ENCODE measurements at regions not wholly inside any gene's neighbourhood (a gene's known extent, or its start where the extent isn't known, plus 50 kb on each side); places are given as distances from the start of the nearest gene placed in this dataset.

- H3K27ac ChIP-seq = no peak overlapping the region
- no peak for TF ChIP-seq ZFX (IDR thresholded peaks at IDR 0.05; ENCODE audit: borderline replicate concordance)
- TF ChIP-seq, protein P1, sequence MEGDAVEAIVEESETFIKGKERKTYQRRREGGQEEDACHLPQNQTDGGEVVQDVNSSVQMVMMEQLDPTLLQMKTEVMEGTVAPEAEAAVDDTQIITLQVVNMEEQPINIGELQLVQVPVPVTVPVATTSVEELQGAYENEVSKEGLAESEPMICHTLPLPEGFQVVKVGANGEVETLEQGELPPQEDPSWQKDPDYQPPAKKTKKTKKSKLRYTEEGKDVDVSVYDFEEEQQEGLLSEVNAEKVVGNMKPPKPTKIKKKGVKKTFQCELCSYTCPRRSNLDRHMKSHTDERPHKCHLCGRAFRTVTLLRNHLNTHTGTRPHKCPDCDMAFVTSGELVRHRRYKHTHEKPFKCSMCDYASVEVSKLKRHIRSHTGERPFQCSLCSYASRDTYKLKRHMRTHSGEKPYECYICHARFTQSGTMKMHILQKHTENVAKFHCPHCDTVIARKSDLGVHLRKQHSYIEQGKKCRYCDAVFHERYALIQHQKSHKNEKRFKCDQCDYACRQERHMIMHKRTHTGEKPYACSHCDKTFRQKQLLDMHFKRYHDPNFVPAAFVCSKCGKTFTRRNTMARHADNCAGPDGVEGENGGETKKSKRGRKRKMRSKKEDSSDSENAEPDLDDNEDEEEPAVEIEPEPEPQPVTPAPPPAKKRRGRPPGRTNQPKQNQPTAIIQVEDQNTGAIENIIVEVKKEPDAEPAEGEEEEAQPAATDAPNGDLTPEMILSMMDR (IDR thresholded peaks at IDR 0.05) = no peak
These were observed 659.7 kb upstream of the NEGR1 start for GRCh38 chr1:72942008-72942407.

DNA sequence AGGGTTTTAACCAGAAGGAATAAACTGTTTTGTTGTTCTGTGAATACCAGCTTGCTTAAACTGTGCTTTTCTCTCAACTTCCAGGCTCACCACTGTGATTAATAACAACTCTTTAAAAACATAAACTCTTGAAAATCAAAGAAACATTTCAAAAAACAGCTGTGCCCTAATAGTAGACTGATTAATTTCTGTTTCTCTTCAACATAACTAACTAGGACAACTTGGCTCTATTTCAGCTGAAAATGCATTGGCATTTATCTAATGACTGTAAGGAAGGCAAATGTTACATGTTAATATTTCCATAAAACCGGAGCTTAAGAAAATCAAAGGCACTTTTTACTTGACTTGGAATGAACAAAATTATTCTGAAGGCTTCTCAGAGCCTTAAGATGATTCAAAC lies 656.1 kb upstream of the NEGR1 start:
- no peak for TF ChIP-seq ZFX (IDR thresholded peaks at IDR 0.05; ENCODE audit: borderline replicate concordance)
- TF ChIP-seq, protein P1 (IDR thresholded peaks at IDR 0.05) = no peak
- no peak overlapping the region for H3K27ac ChIP-seq

- no peak overlapping the region for H3K27ac ChIP-seq
- TF ChIP-seq ZFX (IDR thresholded peaks at IDR 0.05; ENCODE audit: borderline replicate concordance) = no peak
- TF ChIP-seq, protein P1 (IDR thresholded peaks at IDR 0.05) = no peak
These were observed 655.6 kb upstream of the NEGR1 start for GRCh38 chr1:72937905-72938304.

DNA sequence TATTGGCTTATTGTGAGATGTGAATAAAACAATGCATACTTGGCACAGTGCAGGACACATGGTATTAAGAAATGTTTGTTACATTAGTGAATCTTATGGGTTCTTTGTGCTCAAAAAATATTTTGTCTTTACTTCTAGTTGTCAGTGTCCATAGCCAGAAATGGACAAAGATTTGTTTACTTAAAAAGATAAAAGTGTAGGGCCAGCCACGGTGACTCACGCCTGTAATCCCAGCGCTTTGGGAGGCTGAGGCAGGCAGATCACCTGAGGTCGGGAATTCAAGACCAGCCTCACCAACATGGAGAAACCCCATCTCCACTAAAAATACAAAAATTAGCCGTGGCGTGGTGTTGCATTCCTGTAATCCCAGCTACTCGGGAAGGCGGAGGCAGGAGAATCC lies 654.6 kb upstream of the NEGR1 start:
- TF ChIP-seq, protein P1 (IDR thresholded peaks at IDR 0.05) = no peak
- TF ChIP-seq ZFX (IDR thresholded peaks at IDR 0.05; ENCODE audit: borderline replicate concordance) = no peak
- no peak overlapping the region for H3K27ac ChIP-seq

DNA sequence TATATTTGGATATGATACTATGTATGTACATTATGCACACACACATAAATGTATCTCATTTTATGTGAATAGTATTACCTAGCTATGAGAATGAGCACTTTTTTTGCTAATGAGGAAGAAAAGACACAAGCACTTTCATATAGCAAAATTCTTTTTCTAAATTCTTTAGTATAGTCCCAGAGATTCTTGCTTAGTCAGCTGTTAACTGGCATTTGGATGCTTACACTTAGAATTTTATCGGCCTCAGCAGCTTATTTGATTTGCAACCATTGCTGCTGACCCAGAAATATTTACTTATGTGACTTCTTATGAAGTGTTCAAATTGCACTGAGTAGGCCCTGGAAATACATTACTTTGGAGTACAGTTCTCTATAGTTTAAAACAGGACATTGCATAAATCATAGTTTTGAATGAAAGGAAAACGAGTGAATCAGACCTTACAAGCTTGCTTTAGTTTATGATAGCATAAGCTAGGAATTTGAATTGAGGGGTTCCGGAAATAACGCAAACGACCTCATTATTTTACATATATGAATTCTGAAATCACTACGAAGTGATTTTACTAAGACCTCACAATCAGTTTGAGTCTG lies 653.9 kb upstream of the NEGR1 start:
- TF ChIP-seq, protein P1 (IDR thresholded peaks at IDR 0.05) = no peak
- TF ChIP-seq ZFX (IDR thresholded peaks at IDR 0.05; ENCODE audit: borderline replicate concordance) = no peak
- no peak overlapping the region for H3K27ac ChIP-seq

DNA sequence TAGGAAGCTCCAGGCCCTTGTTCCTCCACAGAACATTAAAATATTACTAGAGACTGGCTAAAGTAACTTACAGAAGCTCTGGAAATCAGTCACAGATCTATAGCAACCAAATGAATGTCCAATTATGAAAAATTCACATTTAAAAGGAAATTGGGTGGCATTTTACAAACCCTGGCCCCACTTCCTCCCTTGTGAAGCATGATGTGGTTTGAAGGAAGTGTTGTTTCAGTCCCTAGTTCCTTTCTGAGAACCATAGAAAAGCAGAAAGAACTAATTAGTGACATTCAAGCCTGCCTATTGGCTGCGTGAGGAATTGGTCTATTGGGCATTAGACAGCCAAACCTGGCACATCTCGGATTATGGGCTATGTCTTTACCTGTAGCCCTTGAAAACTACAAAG lies 649.7 kb upstream of the NEGR1 start:
- TF ChIP-seq, protein P1 (IDR thresholded peaks at IDR 0.05) = no peak
- no peak for TF ChIP-seq ZFX (IDR thresholded peaks at IDR 0.05; ENCODE audit: borderline replicate concordance)
- no peak overlapping the region for H3K27ac ChIP-seq

- TF ChIP-seq ZFX (IDR thresholded peaks at IDR 0.05; ENCODE audit: borderline replicate concordance) = no peak
- TF ChIP-seq, protein P1 (IDR thresholded peaks at IDR 0.05) = no peak
- no peak overlapping the region for H3K27ac ChIP-seq
These were observed 648.2 kb upstream of the NEGR1 start for GRCh38 chr1:72930528-72930927.

Measured in 22Rv1 (cell line).